HG03442 (cell line): ENCODE measurements at regions not wholly inside any gene's neighbourhood (a gene's known extent, or its start where the extent isn't known, plus 50 kb on each side); places are given as distances from the start of the nearest gene placed in this dataset.
A peak's percentile ranks its signal among the peaks of the same experiment; 100 is the strongest.

ENCODE experiments used
- ATAC-seq: cut with Tn5 transposase; IDR thresholded peaks from one replicate; pipeline ENCODE4 v1.9.1; 2021; ENCODE audit warnings: mild to moderate bottlenecking, moderate library complexity; ENCODE audit not compliant: unreplicated experiment

- ATAC-seq, result peak; percentile 73
Measured at GRCh38 chr10:77710759-77711682, 73.4 kb upstream of the KCNMA1 start.

- ATAC-seq, result peak; percentile 48
Measured at GRCh38 chr10:77710081-77710551, 72.5 kb upstream of the KCNMA1 start.

GRCh38 chr10:77707570-77707969 is 70.0 kb upstream of the KCNMA1 start:
- ATAC-seq, result no peak

GRCh38 chr10:77702166-77702565 is 64.6 kb upstream of the KCNMA1 start:
- no peak for ATAC-seq

GRCh38 chr10:77700086-77700485 is 62.5 kb upstream of the KCNMA1 start:
- ATAC-seq, result no peak

- peak; percentile 43 for ATAC-seq
Measured at GRCh38 chr10:77699080-77699645, 61.6 kb upstream of the KCNMA1 start.

GRCh38 chr10:77698267-77698931 is 60.8 kb upstream of the KCNMA1 start:
- no peak for ATAC-seq

GRCh38 chr10:77696584-77696983 is 59.0 kb upstream of the KCNMA1 start:
- no peak for ATAC-seq

GRCh38 chr10:77695186-77695585 is 57.6 kb upstream of the KCNMA1 start:
- ATAC-seq, result no peak

- ATAC-seq, result no peak
Measured at GRCh38 chr10:77692782-77693181, 55.2 kb upstream of the KCNMA1 start.

- no peak for ATAC-seq
Measured at GRCh38 chr10:77689339-77689738, 51.7 kb upstream of the KCNMA1 start.

GRCh38 chr10:77687621-77688020 is 50.0 kb upstream of the KCNMA1 start:
- ATAC-seq, result no peak
